Epithelial cell of proximal tubule (primary cell): ENCODE measurements at regions not wholly inside any gene's neighbourhood (a gene's known extent, or its start where the extent isn't known, plus 50 kb on each side); places are given as distances from the start of the nearest gene placed in this dataset.

ENCODE experiments used
- DNase-seq: peaks from one replicate; pipeline ENCODE4 v3.0.0-alpha.2; 2011; ENCODE audit warnings: low read depth
- H3K4me3 ChIP-seq: 2 replicates; pipeline ENCODE4 v1.5.1; 2011; ENCODE audit warnings: low read depth, mild to moderate bottlenecking, low read length
- TF ChIP-seq, protein P1 (sequence below): conservative IDR thresholded peaks from 2 replicates; pipeline ENCODE4 v1.5.1; 2012; ENCODE audit warnings: low read depth, mild to moderate bottlenecking, low read length

DNA sequence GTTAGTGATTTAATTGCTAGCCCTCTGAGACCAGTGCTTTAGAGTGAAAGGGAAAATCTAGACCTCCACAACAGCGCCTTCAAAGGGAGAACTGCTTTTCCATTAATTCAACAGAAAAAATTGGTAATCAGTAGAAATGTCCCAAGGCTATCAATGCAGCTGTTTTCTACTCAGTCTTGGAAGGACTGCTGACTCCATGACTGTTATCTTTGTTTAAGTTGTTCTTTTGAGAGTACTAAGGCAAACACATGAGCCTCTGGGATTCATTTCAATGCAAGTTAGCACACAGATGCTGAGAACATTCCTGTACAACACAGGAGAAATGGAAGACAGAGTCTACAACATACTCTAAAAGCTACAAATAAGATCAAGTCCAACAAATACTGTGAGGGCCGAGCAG lies 301.7 kb upstream of the PTCHD4 start:
- no peak overlapping the region for H3K4me3 ChIP-seq
- no peak for DNase-seq
- TF ChIP-seq, protein P1, sequence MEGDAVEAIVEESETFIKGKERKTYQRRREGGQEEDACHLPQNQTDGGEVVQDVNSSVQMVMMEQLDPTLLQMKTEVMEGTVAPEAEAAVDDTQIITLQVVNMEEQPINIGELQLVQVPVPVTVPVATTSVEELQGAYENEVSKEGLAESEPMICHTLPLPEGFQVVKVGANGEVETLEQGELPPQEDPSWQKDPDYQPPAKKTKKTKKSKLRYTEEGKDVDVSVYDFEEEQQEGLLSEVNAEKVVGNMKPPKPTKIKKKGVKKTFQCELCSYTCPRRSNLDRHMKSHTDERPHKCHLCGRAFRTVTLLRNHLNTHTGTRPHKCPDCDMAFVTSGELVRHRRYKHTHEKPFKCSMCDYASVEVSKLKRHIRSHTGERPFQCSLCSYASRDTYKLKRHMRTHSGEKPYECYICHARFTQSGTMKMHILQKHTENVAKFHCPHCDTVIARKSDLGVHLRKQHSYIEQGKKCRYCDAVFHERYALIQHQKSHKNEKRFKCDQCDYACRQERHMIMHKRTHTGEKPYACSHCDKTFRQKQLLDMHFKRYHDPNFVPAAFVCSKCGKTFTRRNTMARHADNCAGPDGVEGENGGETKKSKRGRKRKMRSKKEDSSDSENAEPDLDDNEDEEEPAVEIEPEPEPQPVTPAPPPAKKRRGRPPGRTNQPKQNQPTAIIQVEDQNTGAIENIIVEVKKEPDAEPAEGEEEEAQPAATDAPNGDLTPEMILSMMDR = no peak

DNA sequence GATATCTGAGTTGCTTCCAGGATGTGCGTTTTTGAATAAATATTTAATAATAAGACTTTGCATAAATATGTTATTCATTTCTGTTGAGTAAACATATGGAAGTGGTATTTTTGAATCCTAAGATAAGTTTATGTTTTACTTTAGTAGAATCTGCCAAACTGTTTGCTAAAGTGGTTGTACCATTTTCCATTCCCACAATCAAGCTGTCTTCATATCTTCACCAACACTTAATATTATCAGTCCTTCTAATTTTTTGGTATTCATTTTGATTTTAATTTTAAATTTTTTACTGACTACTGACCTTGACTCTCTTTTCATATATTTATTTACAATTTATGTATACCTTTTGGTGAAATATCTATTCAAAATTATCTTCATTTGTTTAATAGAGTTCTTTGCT lies 293.9 kb upstream of the PTCHD4 start:
- TF ChIP-seq, protein P1 = no peak
- H3K4me3 ChIP-seq = no peak overlapping the region

DNA sequence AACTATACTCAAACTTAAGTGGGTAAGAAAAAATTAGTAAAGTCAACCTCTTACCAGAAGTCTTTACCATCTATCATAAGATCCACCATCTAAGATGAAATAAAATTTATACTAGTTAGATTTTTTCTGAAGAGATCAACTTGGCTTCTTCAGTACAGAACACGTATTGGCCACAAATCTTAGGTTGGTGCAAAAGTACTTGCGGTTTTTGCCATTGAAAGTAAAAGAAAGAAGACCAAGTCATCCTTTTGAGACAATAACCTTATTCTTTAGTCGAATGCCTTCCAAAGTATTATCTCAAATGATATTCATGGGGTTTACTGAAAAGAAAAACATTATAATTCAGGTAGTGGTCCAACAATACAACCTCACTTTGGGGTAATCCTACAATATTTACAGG lies 292.6 kb upstream of the PTCHD4 start:
- no peak overlapping the region for H3K4me3 ChIP-seq
- TF ChIP-seq, protein P1 = no peak

More for the DNA sequence above, 293.9 kb upstream of the PTCHD4 start:
- no peak for DNase-seq

DNA sequence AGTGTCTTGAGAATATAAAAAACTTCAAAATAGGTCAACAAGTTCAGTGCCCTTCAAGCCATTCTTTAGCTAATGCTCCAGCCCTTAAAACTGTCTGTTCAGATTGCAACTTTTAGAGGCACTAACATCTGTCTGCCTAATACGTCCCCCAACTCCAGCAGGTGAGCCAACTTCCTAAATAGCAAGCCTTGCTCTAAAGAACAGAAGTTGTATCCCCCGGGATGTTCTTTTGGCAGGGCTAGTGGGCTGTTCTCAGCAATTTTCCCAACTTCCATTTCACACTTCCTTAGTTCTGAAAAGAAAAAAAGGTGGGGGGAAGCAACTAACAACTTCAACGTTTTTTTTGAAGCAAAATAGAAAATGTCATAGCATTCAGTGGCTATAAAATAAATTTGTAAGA lies 290.0 kb upstream of the PTCHD4 start:
- no peak overlapping the region for H3K4me3 ChIP-seq
- TF ChIP-seq, protein P1 = no peak
- DNase-seq = no peak

More for the DNA sequence above, 292.6 kb upstream of the PTCHD4 start:
- DNase-seq = no peak

DNA sequence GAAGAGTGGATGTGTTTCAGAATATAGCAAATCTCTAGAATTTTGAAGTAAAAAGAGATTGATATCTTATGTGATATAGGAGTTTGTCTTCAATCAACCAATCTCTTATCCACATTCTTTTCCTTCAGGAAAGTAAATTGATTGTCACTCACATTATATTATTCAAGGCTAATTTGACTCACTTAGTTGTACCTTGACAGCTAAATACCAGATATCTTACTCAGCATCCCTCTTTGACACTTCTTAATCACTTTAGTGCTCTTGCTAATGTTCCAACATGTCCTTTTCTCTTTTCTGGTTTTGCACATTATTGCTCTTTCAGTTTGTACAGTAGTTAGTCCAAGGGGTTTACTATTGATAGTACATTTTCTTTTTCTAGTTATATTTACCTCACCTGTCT lies 286.9 kb upstream of the PTCHD4 start:
- H3K4me3 ChIP-seq = no peak overlapping the region
- DNase-seq = no peak
- TF ChIP-seq, protein P1 = no peak

DNA sequence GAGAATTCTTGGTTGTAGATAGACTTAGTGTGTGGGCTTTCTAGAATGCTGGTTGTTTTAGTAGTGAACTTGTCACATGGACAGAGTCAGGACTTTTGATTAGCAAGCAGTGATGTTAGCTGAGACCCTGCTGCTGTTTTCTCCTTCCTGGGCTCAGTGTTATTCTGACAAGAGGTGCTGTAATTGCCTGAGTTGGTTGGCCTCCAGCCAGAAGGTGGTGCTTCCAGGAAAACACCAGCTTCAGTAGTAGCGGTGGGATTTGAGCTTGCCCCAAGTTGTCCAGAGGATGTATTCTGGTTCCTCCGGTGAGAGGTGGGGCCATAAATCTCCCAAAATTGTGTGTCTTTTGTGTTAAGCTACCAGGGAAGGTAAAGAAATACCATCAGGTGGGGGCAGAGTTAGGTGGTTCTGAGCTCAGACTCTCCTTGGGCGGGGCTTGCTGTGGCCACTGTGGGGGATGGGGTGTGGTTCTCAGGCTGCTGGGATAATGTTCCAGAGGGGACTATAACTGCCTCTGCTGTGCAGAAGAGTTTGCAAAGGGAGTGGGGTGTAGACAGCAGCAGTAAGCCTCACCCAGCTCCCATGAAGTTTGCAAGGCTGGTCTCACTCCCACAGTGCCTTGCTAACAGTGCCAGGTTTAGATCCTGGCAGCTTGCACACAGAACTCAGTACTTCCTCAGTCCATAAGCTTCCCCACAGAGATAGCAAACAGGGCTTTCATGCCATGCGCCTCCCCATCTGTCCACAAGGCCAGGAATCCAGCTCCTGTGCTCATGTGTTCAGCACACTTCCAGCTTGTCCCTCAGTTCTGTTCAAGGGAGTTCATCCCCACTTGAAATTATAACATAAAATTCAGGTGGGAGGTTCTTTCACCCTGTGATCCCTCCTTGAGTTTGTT lies 278.4 kb upstream of the PTCHD4 start:
- H3K4me3 ChIP-seq = no peak overlapping the region
- no peak for DNase-seq
- TF ChIP-seq, protein P1 = no peak

DNA sequence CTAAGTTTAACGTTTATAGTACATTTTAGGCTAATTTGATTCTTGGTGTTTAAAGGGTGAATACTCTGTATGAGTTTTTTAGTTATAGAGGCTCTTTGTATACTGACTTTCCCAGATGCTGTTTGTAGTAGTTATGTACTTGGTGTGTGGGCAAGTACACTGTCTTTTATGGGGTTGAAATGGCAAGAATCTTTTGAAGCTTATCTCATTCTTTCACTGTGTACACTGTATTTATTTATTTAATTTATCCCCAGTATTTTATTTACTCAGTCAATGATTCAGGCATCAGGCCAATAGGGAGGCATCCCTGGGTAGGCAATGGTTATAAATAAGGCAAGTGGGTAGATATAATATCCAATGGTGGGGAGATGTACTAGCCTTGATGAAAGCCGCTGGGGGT lies 277.0 kb upstream of the PTCHD4 start:
- no peak overlapping the region for H3K4me3 ChIP-seq
- DNase-seq = no peak
- TF ChIP-seq, protein P1 = no peak
